ENCODE measurements at regions not wholly inside any gene's neighbourhood (a gene's known extent, or its start where the extent isn't known, plus 50 kb on each side); places are given as distances from the start of the nearest gene placed in this dataset.

DNA sequence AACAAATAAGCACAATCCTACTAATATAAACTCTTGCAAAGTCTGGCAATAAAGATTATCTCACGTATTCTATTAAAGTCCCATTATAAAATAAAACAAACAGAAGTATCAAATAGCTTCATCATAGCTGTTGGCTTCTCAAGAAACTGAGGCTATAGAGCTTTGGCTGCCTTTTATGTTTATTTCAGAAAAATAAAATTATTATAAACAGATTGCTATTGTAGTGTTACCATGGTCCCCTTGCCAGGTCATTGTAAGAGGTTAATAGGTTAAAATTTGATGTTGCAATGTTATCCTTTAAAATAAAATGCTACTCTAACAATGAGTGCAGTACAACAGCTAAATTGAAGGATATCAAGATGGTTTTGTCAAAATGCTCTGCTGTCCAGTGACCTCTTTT lies 828.8 kb upstream of the SOX9 start:
- DNase-seq = no peak
- in situ Hi-C loops (cut with HindIII; ENCODE audit: low pct_ligation_motif_present, low pct_unique_long_range_greater_than_20kb, low sequenced_read_pairs) = no loop called here

- no peak for DNase-seq
- in situ Hi-C loops (cut with HindIII; ENCODE audit: low pct_ligation_motif_present, low pct_unique_long_range_greater_than_20kb, low sequenced_read_pairs) = no loop called here
These were observed 824.8 kb upstream of the SOX9 start for GRCh38 chr17:71296005-71296404.

- in situ Hi-C loops (cut with HindIII; ENCODE audit: low pct_ligation_motif_present, low pct_unique_long_range_greater_than_20kb, low sequenced_read_pairs) = no loop called here
- no peak for DNase-seq
These were observed 819.8 kb upstream of the SOX9 start for GRCh38 chr17:71301063-71301462.

DNA sequence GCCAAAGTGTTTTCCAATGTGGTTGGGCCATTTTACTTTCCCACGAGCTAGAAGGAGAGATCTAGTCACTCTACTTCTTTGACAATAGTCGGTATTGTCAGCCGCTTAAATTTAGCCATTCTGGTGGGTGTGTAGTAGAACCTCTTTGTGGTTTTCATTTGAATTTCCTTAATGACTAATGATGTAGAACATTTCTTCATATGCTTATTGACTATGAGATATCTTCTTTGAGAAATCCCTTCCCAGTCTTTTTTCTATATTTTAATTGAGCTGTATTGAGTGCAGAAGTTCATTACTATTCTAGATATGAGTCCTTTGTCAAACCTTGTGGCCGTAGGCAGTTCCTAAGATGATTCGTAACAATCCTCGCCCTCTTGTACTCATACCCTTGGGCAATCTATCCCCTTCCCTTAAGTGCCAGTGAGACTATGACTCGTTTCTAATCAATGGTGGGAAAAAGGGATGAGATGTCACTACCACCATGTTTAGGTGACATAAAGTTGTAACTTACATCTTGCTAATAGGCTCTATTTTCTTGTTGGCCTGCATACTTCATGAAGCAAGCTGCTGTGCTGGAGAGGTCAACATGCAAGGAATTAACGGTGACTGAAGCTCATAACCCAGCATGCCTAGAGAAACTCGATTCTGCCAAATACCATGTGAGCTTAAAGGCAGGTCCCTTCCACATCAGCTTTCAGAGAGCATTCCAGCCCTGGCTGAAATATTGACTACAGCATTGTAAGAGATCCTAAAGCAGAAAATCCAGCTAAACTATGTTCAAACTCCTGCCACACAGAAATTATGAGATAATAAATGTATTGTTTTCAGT lies 817.9 kb upstream of the SOX9 start:
- in situ Hi-C loops (cut with HindIII; ENCODE audit: low pct_ligation_motif_present, low pct_unique_long_range_greater_than_20kb, low sequenced_read_pairs) = no loop called here
- DNase-seq = no peak

DNA sequence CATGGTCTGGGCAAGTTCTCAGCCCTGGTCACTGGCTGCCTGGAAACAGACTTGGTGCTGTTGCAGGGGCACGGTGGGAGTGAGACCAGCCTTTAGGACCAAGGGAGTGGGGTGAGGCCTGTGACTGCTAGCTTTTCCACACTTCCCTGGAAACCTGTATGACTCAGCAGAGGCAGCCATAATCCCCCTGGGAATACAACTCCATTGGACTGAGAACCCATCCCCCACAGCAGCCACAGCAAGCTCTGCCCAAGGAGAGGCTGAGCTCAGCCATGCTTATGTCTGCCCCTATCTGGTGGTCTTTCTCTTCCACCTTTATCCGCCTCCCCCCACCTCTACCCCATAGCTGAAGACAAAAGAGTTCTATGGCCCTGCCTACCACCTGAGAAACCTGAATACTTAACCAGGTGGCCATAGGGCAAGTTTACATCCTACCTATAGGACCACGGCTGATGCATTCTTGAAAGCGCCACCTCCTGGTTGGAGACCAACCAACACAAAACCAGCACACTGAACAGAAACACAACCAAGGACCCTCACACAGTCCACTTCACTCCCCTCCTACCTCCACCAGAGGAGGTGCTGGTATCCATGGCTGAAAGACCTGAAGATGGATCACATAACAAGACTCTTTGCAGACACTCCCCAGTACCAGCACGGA lies 816.2 kb upstream of the SOX9 start:
- DNase-seq = no peak
- in situ Hi-C loops (cut with HindIII; ENCODE audit: low pct_ligation_motif_present, low pct_unique_long_range_greater_than_20kb, low sequenced_read_pairs) = no loop called here

GRCh38 chr17:71313866-71314265 lies 807.0 kb upstream of the SOX9 start:
- DNase-seq = no peak
- in situ Hi-C loops (cut with HindIII; ENCODE audit: low pct_ligation_motif_present, low pct_unique_long_range_greater_than_20kb, low sequenced_read_pairs) = no loop called here

DNA sequence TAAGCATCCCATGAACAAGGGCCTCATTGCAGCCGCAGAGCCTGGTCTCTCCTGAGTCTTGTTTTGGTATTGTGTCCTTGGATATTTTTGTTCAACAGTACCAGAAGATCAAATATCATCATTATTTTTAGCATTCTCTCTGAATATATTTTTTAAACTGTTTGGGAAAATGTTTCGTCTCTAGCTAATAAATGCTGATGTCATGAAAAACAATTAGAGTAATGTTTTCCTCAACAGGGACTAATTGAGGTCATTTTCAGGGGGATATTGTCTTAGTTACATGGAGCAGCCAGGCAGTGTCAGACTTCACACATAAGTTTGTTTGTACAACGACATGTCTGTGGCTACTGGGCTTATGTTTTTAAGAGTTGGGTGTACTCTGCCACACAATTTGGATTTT lies 805.3 kb upstream of the SOX9 start:
- in situ Hi-C loops (cut with HindIII; ENCODE audit: low pct_ligation_motif_present, low pct_unique_long_range_greater_than_20kb, low sequenced_read_pairs) = no loop called here
- DNase-seq = no peak

GRCh38 chr17:71316176-71316897 lies 804.5 kb upstream of the SOX9 start:
- no peak for DNase-seq
- in situ Hi-C loops (cut with HindIII; ENCODE audit: low pct_ligation_motif_present, low pct_unique_long_range_greater_than_20kb, low sequenced_read_pairs) = no loop called here

- in situ Hi-C loops (cut with HindIII; ENCODE audit: low pct_ligation_motif_present, low pct_unique_long_range_greater_than_20kb, low sequenced_read_pairs) = no loop called here
- DNase-seq = no peak
These were observed 800.6 kb upstream of the SOX9 start for GRCh38 chr17:71320009-71320796.

- DNase-seq = no peak
- in situ Hi-C loops (cut with HindIII; ENCODE audit: low pct_ligation_motif_present, low pct_unique_long_range_greater_than_20kb, low sequenced_read_pairs) = no loop called here
These were observed 795.7 kb upstream of the SOX9 start for GRCh38 chr17:71325117-71325516.

DNA sequence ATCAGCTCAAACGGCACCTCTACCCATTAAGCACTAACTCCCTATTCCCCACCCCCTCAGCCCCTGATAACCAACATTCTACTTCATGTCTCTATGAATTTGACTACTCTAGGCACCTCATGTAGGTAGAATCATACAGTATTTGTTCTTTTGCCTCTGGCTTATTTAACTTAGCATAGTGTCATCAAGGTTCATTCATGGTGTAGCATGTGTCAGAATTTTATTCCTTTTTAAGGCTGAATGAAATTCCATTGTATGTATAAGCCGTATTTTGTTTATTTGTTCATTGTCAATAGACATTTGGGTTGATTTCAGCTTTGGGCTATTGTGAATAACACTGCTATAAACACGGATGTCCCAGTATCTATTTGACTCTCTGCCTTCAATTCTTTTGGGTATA lies 794.9 kb upstream of the SOX9 start:
- no peak for DNase-seq
- in situ Hi-C loops (cut with HindIII; ENCODE audit: low pct_ligation_motif_present, low pct_unique_long_range_greater_than_20kb, low sequenced_read_pairs) = no loop called here

DNA sequence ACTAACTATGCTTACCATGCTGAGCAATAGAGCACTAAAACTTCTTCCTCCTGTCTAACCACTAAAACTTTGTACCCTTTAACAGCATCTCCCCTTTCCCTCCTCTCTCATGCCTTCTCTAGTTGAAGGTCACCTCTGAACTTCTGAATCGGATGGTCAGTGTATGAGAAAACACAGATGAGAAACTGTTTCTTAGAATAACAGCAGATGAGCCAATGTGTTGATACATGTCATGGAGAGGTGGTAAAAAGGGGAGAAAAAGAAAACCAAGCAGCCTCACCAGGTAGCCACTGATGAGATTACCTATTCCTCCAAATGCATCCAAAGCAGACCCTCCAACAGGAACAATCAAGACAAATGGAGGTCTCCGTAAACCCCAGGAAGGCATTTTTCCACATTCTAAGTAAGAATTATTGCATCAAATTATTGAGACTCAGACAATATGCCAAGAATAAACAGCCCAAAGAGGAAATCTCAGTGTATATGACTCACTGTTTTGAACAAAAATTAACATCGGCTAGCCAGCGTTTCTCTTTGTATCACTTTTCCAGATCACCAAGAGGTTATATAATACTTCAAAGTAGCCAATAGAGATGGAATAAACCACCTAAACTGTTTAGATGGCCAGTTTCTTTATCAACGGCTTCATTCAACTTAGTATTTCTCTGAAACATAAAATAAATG lies 793.3 kb upstream of the SOX9 start:
- in situ Hi-C loops (cut with HindIII; ENCODE audit: low pct_ligation_motif_present, low pct_unique_long_range_greater_than_20kb, low sequenced_read_pairs) = no loop called here
- no peak for DNase-seq

- in situ Hi-C loops (cut with HindIII; ENCODE audit: low pct_ligation_motif_present, low pct_unique_long_range_greater_than_20kb, low sequenced_read_pairs) = no loop called here
- no peak for DNase-seq
These were observed 791.3 kb upstream of the SOX9 start for GRCh38 chr17:71329310-71330098.

DNA sequence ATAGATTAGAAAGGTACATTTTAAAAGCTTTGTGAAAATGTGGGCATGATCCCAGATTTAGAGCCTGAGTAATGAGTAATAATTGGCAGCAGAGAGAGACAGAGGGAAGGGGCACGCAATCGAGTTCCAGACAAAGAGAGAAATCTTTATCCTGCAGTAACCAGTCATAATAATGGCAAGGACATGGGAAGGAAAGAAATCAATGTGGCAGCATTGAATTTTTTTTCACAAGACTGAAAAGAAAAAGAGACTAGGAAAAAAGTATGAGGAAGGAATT lies 790.8 kb upstream of the SOX9 start:
- no peak for DNase-seq
- in situ Hi-C loops (cut with HindIII; ENCODE audit: low pct_ligation_motif_present, low pct_unique_long_range_greater_than_20kb, low sequenced_read_pairs) = no loop called here

DNA sequence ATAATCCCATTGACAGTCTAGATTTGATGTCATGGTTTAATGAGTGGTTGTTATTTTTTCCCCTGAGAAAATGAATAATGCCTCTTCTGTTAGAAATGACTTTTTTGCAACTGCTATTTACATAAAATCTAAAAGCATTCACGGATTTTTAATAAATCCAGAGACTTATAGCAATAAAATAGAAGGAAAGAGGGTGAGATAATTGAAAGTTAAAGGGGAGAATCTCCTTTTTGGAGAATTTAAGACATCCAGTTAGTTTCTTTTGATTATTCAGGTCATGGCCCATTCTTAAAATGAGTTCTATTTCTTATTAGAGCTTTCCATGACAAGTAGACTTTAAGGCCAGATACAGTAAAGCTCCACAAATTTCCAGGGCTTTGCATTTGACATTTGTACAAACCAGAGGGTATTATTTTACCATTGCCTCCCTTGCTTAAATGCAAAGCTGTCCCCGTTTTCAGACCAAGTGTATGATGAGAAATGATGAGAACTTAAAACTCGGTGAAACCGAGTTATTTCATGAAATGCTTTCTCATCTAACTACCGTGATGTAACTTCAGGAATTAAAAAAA lies 789.0 kb upstream of the SOX9 start:
- DNase-seq = no peak
- in situ Hi-C loops (cut with HindIII; ENCODE audit: low pct_ligation_motif_present, low pct_unique_long_range_greater_than_20kb, low sequenced_read_pairs) = no loop called here

- no peak for DNase-seq
- in situ Hi-C loops (cut with HindIII; ENCODE audit: low pct_ligation_motif_present, low pct_unique_long_range_greater_than_20kb, low sequenced_read_pairs) = no loop called here
These were observed 786.6 kb upstream of the SOX9 start for GRCh38 chr17:71334048-71334751.

GRCh38 chr17:71335212-71335611 lies 785.6 kb upstream of the SOX9 start:
- in situ Hi-C loops (cut with HindIII; ENCODE audit: low pct_ligation_motif_present, low pct_unique_long_range_greater_than_20kb, low sequenced_read_pairs) = no loop called here
- DNase-seq = no peak
